ENCODE measurements at regions not wholly inside any gene's neighbourhood (a gene's known extent, or its start where the extent isn't known, plus 50 kb on each side); places are given as distances from the start of the nearest gene placed in this dataset.

DNA sequence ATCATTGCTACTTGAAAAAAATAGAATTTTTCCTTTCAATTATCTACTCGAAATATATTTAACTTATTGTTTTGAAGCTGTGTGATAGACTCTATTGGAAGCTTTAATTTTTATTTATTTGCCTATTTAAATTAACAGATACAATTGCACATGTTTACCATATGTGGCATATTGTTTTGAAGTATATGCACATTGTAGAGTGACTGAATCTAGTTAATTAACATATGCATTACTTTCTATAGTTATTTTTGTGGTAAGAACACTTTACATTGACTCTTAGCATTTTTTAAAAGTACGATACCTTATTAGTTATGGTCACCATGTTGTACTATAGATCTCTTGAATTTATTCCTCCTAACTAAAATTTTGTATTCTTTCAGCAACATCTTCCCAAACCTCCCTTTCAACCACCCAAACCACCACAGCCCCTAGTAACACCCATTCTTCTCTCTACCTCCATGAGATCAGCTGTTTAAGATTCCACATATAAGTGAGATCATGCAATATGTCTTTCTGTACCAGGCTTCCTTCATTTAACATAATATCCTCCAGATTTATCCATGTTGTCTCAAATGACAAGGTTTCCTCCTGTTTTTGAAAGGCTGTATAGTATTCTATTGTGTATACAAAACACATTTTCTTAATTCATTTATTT lies 58.5 kb upstream of the SPHKAP start:
- no peak overlapping the region for H3K27ac Mint-ChIP-seq (ENCODE audit: unreplicated experiment)
- H3K4me1 Mint-ChIP-seq (ENCODE audit: low read depth), result no peaks in the 10 kb centered on the region
- TF ChIP-seq, protein P1, sequence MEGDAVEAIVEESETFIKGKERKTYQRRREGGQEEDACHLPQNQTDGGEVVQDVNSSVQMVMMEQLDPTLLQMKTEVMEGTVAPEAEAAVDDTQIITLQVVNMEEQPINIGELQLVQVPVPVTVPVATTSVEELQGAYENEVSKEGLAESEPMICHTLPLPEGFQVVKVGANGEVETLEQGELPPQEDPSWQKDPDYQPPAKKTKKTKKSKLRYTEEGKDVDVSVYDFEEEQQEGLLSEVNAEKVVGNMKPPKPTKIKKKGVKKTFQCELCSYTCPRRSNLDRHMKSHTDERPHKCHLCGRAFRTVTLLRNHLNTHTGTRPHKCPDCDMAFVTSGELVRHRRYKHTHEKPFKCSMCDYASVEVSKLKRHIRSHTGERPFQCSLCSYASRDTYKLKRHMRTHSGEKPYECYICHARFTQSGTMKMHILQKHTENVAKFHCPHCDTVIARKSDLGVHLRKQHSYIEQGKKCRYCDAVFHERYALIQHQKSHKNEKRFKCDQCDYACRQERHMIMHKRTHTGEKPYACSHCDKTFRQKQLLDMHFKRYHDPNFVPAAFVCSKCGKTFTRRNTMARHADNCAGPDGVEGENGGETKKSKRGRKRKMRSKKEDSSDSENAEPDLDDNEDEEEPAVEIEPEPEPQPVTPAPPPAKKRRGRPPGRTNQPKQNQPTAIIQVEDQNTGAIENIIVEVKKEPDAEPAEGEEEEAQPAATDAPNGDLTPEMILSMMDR (IDR thresholded peaks at IDR 0.05), result no peak
- DNase-seq (ENCODE audit: low spot score), result no peak
- no peaks in the 10 kb centered on the region for H3K27me3 Mint-ChIP-seq (ENCODE audit: low read depth)
- H3K4me3 Mint-ChIP-seq (ENCODE audit: unreplicated experiment), result no peak overlapping the region
- peaks cover 4% of the 10 kb centered on the region for H3K9me3 Mint-ChIP-seq (ENCODE audit: low read depth)
- no peaks in the 10 kb centered on the region for H3K36me3 Mint-ChIP-seq (ENCODE audit: low read depth)

DNA sequence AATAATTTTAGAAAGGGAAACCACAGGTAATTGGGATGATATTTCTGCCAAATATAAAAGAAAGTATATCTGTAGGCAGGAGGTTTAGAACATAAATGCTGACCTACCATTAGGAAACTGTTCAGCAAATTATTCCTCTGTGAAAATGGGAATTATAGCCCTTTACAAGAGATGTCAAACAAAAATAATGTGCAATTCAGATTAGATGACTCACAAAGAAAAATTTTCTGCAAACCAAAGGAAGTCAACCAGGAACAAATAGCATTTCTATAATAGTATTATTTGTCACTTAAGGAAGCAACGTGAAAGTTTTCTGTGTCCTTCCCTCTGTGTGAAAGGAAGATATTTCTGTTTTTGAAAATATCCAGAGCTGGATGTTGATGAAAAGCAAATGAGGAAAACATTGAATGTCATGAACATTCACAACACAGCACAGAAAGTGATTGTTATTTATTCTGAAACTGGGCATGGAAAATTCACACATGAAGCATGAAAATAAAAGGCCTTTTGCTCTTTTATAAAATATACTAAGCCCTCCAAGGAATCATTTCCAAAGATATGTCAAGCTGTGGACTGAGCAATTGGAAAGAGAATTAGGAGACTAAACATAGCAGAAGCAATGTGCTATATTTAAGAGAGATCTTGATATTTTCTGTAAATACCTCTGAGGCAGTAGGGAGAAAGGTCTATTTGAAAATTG lies 57.9 kb upstream of the SPHKAP start:
- Mint-ChIP-seq H3K36me3 (ENCODE audit: low read depth) (no peaks in the 10 kb centered on the region), H3K4me3 (ENCODE audit: unreplicated experiment) (no peak overlapping the region), H3K9me3 (ENCODE audit: low read depth) (peaks cover 4% of the 10 kb centered on the region), H3K4me1 (ENCODE audit: low read depth) (no peaks in the 10 kb centered on the region), H3K27ac (ENCODE audit: unreplicated experiment) (no peak overlapping the region), H3K27me3 (ENCODE audit: low read depth) (no peaks in the 10 kb centered on the region)
- TF ChIP-seq, protein P1 (IDR thresholded peaks at IDR 0.05), result no peak
- DNase-seq (ENCODE audit: low spot score), result no peak
